GM12872 (cell line): ENCODE measurements at regions not wholly inside any gene's neighbourhood (a gene's known extent, or its start where the extent isn't known, plus 50 kb on each side); places are given as distances from the start of the nearest gene placed in this dataset.

Experiments used
- CTCF ChIP-seq: IDR thresholded peaks from 3 replicates; pipeline ENCODE4 v1.5.1; 2011; ENCODE audit warnings: low read depth, mild to moderate bottlenecking, low read length, moderate library complexity; ENCODE audit not compliant: insufficient read depth

DNA sequence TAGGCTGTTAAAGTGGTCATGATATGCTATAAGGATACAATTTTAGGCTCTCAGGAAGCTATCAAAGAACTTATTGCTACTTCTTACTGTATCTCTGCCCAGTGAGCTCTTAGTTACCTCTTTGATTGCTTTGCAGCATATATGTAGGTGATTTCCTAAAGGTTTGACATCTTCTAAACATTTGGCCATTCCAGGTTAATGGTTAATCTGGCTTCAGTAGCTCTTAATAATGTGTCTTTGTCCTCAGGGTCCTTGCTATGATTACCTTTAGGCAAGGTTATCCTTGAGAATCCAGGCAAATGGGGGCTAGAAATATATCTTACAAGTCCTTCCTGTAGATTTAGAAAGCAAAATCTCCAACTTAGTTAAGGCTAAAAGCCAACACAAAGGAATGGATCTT, 575.4 kb downstream of the TFAP2B start:
- TF ChIP-seq CTCF, result no peak

DNA sequence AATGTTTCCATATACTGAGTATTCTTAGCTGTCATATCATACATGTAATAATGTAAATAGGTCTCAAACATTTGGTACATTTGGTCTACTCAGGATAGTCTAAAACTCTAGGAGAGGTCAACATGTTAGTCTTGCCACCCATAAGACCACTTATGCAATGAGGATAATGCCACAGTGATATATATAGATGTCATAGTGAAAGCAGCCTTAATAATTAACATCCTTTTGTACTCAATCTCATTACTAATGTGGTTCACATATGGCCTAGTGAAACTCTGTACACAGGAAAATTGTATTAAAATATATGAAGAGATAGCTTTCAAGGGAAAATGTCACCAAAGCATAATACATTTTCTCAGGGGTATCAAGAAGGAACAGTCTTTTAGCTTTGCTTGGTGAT, 577.9 kb downstream of the TFAP2B start:
- no peak for TF ChIP-seq CTCF

DNA sequence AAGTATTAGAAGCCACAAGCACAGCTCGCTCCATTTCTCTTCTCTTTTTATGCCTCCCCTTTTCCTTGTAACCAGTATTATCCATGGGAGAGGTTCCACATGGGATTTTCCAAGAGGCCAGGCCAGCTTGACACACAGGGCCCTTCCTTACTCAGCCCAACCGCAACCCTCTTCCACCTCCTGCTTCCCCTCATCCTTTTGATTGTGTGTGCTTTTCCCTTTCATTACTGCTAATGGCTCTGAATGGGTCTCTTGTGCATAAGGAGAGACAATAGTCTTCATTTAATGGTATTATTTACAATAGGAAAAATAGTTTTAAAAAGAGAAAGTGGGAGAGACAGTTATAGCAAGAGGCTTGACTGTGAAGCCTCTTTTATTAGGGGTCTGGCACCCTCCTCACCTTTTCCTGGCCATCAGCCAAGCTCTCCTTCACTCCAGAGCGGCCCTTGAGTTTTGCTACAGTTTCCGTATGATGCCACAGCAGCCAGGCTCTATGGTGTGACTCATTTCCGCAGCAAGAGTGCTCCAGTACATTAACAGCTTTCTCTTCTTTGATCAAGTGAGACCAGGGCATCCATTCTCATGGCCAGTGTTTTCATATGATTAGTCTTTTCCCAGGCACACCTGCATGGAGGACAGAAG, 579.5 kb downstream of the TFAP2B start:
- no peak for TF ChIP-seq CTCF

- peak; percentile 50; the same call in 1 of the 3 replicates for TF ChIP-seq CTCF
Measured at GRCh38 chr6:51398793-51399192, 580.1 kb downstream of the TFAP2B start.

GRCh38 chr6:51410453-51410852, 591.8 kb downstream of the TFAP2B start:
- TF ChIP-seq CTCF, result no peak

- no peak for TF ChIP-seq CTCF
Measured at GRCh38 chr6:51411496-51412125, 592.9 kb downstream of the TFAP2B start.

DNA sequence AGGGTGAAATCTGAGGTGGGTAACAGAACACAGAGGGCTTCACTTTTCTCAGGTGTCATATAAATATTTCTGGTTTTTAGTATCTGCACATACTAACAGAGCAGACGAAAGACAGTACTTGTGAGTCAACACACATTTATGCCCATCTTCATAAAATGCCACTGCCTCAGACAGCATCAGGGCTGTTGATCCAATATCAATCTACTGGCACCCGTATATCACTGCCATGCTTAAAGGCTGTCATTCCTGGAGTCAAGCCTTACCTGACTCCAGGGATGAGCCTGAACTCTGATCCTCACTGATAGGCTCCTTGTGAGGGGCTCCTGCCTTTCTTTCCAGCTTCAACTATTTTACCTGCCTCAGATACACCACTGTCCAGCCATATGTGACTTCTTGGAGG, 595.7 kb downstream of the TFAP2B start:
- no peak for TF ChIP-seq CTCF
